ENCODE measurements at regions not wholly inside any gene's neighbourhood (a gene's known extent, or its start where the extent isn't known, plus 50 kb on each side); places are given as distances from the start of the nearest gene placed in this dataset.

GRCh38 chr6:15058200-15059061 is 187.4 kb upstream of the JARID2 start:
- H3K4me3 ChIP-seq (ENCODE audit: control insufficient read depth, low read depth, low read length): no peak overlapping the region
- DNase-seq (ENCODE audit: low read depth): no peak

GRCh38 chr6:15061180-15061641 is 184.7 kb upstream of the JARID2 start:
- H3K4me3 ChIP-seq (ENCODE audit: control insufficient read depth, low read depth, low read length): no peak overlapping the region
- DNase-seq (ENCODE audit: low read depth): no peak
- TF ChIP-seq CTCF (IDR thresholded peaks at IDR 0.05; ENCODE audit: control insufficient read depth, insufficient read depth, low read depth, low read length, missing control alignments): no peak

More at GRCh38 chr6:15058200-15059061, 187.4 kb upstream of the JARID2 start:
- TF ChIP-seq CTCF (IDR thresholded peaks at IDR 0.05; ENCODE audit: control insufficient read depth, insufficient read depth, low read depth, low read length, missing control alignments): no peak

GRCh38 chr6:15061908-15062515 is 183.9 kb upstream of the JARID2 start:
- TF ChIP-seq CTCF (IDR thresholded peaks at IDR 0.05; ENCODE audit: control insufficient read depth, insufficient read depth, low read depth, low read length, missing control alignments): no peak
- no peak for DNase-seq (ENCODE audit: low read depth)
- no peak overlapping the region for H3K4me3 ChIP-seq (ENCODE audit: control insufficient read depth, low read depth, low read length)

- TF ChIP-seq CTCF (IDR thresholded peaks at IDR 0.05; ENCODE audit: control insufficient read depth, insufficient read depth, low read depth, low read length, missing control alignments): no peak
- peak; percentile 83 for DNase-seq (ENCODE audit: low read depth)
- H3K4me3 ChIP-seq (ENCODE audit: control insufficient read depth, low read depth, low read length): no peak overlapping the region
Measured at GRCh38 chr6:15062516-15063252, 183.2 kb upstream of the JARID2 start.

- no peak for TF ChIP-seq CTCF (IDR thresholded peaks at IDR 0.05; ENCODE audit: control insufficient read depth, insufficient read depth, low read depth, low read length, missing control alignments)
- H3K4me3 ChIP-seq (ENCODE audit: control insufficient read depth, low read depth, low read length): no peak overlapping the region
- no peak for DNase-seq (ENCODE audit: low read depth)
Measured at GRCh38 chr6:15063253-15063853, 182.5 kb upstream of the JARID2 start.
